ENCODE measurements at regions not wholly inside any gene's neighbourhood (a gene's known extent, or its start where the extent isn't known, plus 50 kb on each side); places are given as distances from the start of the nearest gene placed in this dataset.

- TF ChIP-seq CTCF (IDR thresholded peaks at IDR 0.05; ENCODE audit: poor library complexity) (no peak), EZH2phosphoT487 (IDR thresholded peaks at IDR 0.05; ENCODE audit: low read depth, severe bottlenecking, unreplicated experiment) (no peak), EZH2 (IDR thresholded peaks at IDR 0.05; ENCODE audit: borderline replicate concordance) (no peak)
Measured at GRCh38 chr18:46322411-46322891, 218.3 kb downstream of the HAUS1 start.

Measured in hepatocyte (in vitro differentiated cells).